Activated naive CD4-positive, alpha-beta T cell treated with anti-CD3 and anti-CD28 coated beads, Interleukin-2, amount 50 U/mL, for 72 hours (primary cell): ENCODE measurements at regions not wholly inside any gene's neighbourhood (a gene's known extent, or its start where the extent isn't known, plus 50 kb on each side); places are given as distances from the start of the nearest gene placed in this dataset.
"Not testable (repeated sequence)": the region's sequence is repeated elsewhere in the genome, so short reads cannot be mapped to it uniquely, and the experiment has no call there.

Source experiments
- ATAC-seq, 2 donors: fragments of 150-1000 bp; cut with Tn5 transposase; 2 replicates each; pipeline ENCODE4 v1.10.0; 2021; ENCODE audit warnings: mild to moderate bottlenecking in 2 of 2, moderate library complexity in 2 of 2
- DNase-seq, 2 donors: peaks; one replicate each; pipeline ENCODE4 v3.0.0; 2021 to 2022; ENCODE audit warnings: low spot score in 2 of 2
- H3K27ac Mint-ChIP-seq, 2 donors: one replicate each; pipeline ENCODE4 v1.8.0; 2022; ENCODE audit warnings: mild to moderate bottlenecking in 2 of 2, mixed read lengths in 2 of 2
- H3K36me3 Mint-ChIP-seq, 2 donors: one replicate each; pipeline ENCODE4 v1.8.0; 2022; ENCODE audit warnings: mixed read lengths in 2 of 2
- H3K9me3 Mint-ChIP-seq, 2 donors: one replicate each; pipeline ENCODE4 v1.8.0; 2022; ENCODE audit warnings: mixed read lengths in 2 of 2

DNA sequence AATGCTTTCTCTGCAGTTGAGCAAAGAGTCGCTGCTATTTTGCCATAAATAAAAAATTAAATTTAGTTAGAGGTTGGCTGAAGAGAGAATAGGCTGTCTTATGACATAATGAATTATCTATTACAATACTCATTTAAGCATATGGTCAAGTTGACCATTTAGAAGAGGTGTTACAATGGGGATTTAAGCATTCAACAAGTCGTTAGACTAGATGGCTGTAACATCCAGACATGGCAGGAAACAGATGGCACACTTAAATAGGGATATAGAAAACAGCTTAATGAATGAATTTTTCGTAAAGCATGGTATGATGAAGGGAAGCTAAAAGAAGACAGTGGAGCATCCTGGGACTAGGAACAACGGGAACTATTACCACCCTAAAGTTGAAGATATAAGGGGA is 160.3 kb upstream of the PTPRD start:
- H3K36me3 Mint-ChIP-seq: peaks cover 0 to 7% of the 10 kb centered on the region in 2 donors
- peaks cover 5 to 21% of the 10 kb centered on the region in 2 donors for H3K9me3 Mint-ChIP-seq
- H3K27ac Mint-ChIP-seq: no peak overlapping the region
- DNase-seq: no peak
- ATAC-seq: no peak

DNA sequence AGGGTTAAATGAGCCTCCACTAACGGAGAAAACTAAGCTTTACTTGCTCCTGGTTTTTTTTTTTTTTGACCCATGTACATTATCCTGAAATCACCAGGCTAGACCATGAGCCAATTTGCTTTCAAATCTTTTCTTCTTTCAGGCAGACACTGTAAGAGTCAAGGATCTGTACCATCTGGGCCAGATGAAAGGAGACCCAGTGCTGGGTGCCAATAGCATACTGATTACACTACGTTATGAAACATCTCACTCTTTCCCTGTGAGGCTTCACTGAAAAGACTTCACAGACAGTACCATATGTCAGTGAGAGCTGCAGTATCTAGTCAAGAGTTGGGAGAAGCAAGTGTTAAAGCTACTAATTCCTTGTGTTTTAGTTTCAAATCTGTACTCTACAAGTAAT is 161.2 kb upstream of the PTPRD start:
- Mint-ChIP-seq H3K36me3 (peaks cover 0 to 7% of the 10 kb centered on the region in 2 donors), H3K27ac (no peak overlapping the region), H3K9me3 (peaks cover 5 to 17% of the 10 kb centered on the region in 2 donors)
- ATAC-seq: no peak
- no peak for DNase-seq

DNA sequence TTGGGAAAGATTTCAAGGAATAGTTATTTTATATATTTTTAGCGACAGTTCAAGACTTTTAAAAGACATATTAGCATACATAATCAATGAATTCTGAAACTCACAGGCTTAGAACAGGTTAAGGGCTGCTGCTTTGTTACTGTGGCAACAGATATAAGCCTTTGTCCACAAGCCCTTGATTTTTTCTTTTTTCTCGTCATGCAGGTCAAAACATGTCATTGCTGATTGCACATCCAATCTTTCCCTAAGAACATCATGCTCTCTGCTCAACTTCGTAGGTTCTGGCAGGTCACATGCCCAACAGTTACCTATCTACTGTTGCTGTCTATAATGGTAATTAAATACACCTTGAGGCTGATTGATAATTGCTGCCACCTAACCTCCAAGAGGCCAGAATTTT is 172.5 kb upstream of the PTPRD start:
- H3K9me3 Mint-ChIP-seq: peaks cover 19 to 30% of the 10 kb centered on the region in 2 donors
- ATAC-seq: no peak
- no peak overlapping the region for H3K27ac Mint-ChIP-seq
- peaks cover 6 to 7% of the 10 kb centered on the region in 2 donors for H3K36me3 Mint-ChIP-seq
- DNase-seq: no peak

DNA sequence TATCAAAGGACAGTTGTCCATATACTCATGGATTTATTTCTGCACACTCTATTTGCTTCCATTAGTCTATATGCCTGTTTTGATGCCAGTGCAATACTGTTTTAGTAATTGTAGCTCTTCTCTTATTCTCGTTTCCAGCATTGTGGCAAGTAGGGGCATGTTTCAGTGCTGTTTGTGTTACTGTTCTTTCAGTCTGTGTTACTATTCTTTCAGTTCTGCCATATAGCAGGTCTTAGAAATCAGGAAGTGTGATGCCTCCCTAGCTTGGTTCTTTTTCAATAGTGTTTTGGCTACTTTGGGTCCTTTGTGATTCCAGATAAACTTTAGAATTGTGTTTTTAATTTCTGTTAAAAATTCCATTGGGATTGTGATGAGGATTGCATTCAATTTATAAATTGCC is 180.5 kb upstream of the PTPRD start:
- H3K9me3 Mint-ChIP-seq: peaks cover 33 to 36% of the 10 kb centered on the region in 2 donors
- ATAC-seq: no peak
- H3K27ac Mint-ChIP-seq: no peak overlapping the region
- H3K36me3 Mint-ChIP-seq: peaks cover 0 to 12% of the 10 kb centered on the region in 2 donors
- no peak for DNase-seq

DNA sequence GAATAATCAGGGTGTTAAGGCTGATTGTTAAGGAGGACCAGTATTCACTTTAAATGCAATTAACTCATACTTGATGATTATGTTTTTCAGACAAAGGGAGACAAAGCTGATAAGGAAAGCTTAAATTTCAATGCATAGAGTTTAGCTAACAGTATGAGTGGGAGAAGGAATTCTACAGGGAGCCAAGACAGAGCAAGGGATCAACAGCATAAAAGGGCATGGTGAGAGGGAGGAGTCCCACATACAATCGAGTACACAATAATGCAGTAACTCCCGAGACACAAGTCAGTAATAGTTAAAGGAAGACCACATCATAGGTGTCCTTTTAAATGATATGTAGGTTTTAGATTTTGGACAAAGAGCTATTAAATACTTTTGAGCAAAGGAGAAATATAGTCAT is 191.7 kb upstream of the PTPRD start:
- ATAC-seq: no peak
- Mint-ChIP-seq H3K27ac (no peak overlapping the region), H3K9me3 (peaks cover 11 to 25% of the 10 kb centered on the region in 2 donors), H3K36me3 (peaks cover 0 to 5% of the 10 kb centered on the region in 2 donors)
- no peak for DNase-seq

DNA sequence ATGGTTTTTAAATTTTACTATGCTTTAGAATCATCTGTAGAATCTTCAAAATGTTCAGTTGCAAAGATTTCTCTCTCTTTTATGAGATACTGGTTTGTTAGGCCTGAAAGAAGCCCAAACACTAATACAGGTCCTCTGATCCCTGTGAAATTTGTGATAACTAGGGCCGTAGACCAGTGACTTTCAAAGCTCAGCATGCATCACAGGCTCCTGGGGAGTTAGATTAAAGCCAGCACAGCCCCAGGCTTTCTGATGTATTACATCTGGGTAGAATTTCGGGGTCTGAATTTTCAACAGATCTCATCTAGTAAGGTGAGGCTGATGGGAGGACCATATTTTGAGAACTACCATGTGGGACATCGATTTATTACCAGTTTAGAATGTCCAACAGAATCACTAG is 194.1 kb upstream of the PTPRD start:
- ATAC-seq (no peak), DNase-seq (no peak)
- Mint-ChIP-seq H3K36me3 (peaks cover 0 to 5% of the 10 kb centered on the region in 2 donors), H3K9me3 (peaks cover 11 to 25% of the 10 kb centered on the region in 2 donors), H3K27ac (no peak overlapping the region)

DNA sequence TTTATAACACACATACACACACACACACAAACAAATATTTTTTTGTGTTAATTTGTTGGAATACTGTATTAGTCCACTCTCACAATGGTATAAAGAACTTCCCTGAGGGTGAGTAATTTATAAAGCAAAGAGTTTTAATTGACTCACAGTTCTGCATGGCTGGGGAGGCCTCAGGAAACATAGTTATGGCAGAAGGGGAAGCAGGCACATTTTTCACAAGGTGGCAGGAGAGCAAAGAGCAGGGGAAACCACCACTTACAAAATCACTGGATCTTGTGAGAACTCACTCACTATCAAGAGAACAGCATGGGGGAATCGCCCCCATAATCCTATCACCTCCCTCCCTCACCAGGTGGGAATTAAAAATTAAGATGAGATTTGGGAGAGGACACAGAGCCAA is 205.4 kb upstream of the PTPRD start:
- H3K27ac Mint-ChIP-seq: no peak overlapping the region
- ATAC-seq: no peak
- peaks cover 12 to 26% of the 10 kb centered on the region in 2 donors for H3K9me3 Mint-ChIP-seq

DNA sequence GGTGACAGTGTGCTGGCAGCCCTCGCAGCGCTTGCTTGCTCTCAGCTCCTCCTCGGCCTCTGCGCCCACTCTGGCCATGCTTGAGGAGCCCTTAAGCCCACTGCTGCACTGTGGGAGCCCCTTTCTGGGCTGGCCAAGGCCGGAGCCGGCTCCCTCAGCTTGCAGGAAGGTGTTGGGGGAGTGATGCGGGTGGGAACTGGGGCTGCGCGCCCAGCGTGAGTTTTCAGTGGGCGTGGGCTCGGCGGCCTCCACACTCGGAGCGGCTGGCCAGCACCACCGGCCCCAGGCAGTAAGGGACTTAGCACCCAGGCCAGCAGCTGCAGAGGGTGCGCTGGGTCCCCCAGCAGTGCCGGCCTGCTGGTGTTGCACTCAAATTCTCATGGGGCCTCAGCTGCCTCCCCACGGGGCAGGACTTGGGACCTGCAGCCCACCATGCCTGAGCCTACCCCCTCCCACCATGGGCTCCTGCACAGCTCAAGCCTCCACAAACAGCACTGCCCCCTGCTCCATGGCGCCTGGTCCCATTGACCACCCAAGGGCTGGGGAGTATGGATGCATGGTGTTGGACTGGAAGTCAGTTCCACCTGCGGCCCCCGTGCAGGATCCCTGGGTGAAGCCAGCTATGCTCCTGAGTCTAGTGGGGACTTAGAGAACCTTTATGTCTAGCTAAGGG is 223.1 kb upstream of the PTPRD start:
- peaks cover 12 to 22% of the 10 kb centered on the region in 2 donors for H3K9me3 Mint-ChIP-seq
- no peak for DNase-seq
- no peak overlapping the region for H3K27ac Mint-ChIP-seq
- no peaks in the 10 kb centered on the region for H3K36me3 Mint-ChIP-seq
- ATAC-seq: no peak

More for the DNA sequence above, 205.4 kb upstream of the PTPRD start:
- H3K36me3 Mint-ChIP-seq: peaks cover 0 to 6% of the 10 kb centered on the region in 2 donors
- DNase-seq: no peak

DNA sequence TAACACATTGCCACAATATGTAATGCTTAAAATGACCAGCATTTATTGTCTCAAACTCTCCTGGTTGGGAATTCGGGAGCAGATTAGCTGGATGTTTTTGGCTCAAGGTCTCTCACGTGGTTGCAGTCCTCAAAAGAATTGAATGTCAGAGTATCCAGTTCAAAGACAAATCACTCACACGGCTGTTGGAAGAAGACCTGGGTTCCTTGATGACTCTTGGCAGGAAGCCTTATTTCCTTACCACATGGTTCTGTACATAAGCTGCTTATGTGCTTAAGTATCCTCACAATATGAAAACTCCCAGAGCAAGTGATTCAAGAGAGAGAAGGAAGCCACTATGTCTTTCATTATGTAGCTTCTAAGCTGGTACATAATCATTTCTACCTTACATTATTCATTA is 230.3 kb upstream of the PTPRD start:
- ATAC-seq (no peak), DNase-seq (no peak)
- Mint-ChIP-seq H3K27ac (no peak overlapping the region), H3K36me3 (no peaks in the 10 kb centered on the region), H3K9me3 (peaks cover 0 to 10% of the 10 kb centered on the region in 2 donors)

DNA sequence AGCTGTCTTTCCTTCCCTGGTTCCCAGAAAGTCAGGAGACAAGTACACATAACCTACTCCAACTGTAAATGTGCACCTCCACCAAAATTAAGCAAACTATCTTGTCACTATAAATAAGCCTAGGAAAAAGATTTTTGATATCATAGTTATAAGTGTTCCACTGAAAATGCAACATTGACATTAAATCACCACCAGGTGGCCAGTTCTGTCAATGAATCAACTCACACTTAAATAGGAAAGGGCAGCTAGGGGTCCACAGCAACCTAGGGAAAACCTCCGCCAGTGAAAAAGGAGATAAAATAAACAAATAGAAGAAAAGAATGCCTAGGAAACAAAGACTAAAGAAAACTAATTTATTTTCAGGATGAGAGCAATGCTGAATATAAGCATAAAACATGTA is 243.0 kb upstream of the PTPRD start:
- Mint-ChIP-seq H3K36me3 (peaks cover 0 to 17% of the 10 kb centered on the region in 2 donors), H3K9me3 (peaks cover 20 to 22% of the 10 kb centered on the region in 2 donors), H3K27ac (no peak overlapping the region)
- ATAC-seq (no peak), DNase-seq (no peak)

DNA sequence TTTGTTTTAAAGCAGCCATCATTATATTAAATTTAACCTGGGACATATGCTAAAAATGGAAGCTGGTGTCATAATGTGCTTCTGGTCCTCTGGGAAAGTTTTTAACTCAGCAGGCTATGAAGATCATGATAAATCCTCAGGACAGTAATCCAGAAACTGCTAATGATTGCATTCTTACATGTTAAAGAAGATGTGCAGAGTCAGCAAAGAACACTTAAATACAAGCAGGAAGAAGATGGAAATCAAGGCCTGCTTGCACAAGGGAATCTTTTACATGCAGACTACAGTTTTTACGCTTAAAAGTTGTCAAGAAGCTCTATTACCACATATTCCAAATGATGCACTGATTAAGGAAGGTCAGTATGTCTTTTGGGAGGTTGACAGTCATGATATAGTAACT is 246.0 kb upstream of the PTPRD start:
- H3K9me3 Mint-ChIP-seq: peaks cover 20 to 30% of the 10 kb centered on the region in 2 donors
- peaks cover 0 to 17% of the 10 kb centered on the region in 2 donors for H3K36me3 Mint-ChIP-seq

DNA sequence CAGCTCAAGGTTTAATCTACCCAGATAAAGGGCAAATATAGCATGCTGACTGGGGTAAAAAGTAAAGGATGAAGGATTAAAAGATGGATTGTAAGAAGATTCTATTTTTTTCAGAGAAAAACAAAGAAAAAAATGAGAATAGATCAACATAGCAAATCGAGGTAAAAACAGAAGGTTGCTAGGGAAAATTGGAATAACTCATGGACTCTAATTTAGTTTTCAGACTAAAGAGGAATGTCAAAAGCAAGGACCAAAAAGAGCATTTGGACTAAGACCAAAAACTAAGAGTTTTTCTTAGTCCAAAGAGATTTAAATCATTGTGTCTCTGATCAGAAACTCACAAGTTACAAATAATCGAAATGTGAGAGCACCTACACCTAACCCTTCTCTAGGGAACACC is 250.7 kb upstream of the PTPRD start:
- no peak for DNase-seq
- ATAC-seq: no peak
- Mint-ChIP-seq H3K27ac (no peak overlapping the region), H3K9me3 (peaks cover 20 to 23% of the 10 kb centered on the region in 2 donors), H3K36me3 (peaks cover 0 to 5% of the 10 kb centered on the region in 2 donors)

More for the DNA sequence above, 246.0 kb upstream of the PTPRD start:
- ATAC-seq: no peak
- H3K27ac Mint-ChIP-seq: no peak overlapping the region
- DNase-seq: no peak

DNA sequence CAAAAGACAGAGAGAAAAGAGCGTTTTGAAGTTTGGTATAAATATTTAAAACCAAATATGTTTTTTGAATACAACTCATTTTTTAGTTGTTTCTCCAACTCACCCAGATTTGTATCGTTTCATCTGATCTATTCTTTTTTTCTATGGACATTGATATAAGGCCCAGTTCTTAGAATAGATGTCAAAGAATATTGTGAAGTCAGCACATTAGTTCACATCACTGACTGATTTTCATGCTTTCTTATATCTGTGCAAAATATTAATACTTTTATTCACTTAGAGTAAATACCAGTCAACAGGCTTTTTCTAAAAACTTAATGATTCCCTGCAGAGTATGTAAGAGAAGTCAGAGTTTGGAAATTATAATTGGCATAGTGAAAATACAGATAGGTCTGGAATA is 254.4 kb upstream of the PTPRD start:
- Mint-ChIP-seq H3K9me3 (peaks cover 20 to 35% of the 10 kb centered on the region in 2 donors), H3K27ac (no peak overlapping the region), H3K36me3 (peaks cover 0 to 5% of the 10 kb centered on the region in 2 donors)
- DNase-seq: no peak
- no peak for ATAC-seq

DNA sequence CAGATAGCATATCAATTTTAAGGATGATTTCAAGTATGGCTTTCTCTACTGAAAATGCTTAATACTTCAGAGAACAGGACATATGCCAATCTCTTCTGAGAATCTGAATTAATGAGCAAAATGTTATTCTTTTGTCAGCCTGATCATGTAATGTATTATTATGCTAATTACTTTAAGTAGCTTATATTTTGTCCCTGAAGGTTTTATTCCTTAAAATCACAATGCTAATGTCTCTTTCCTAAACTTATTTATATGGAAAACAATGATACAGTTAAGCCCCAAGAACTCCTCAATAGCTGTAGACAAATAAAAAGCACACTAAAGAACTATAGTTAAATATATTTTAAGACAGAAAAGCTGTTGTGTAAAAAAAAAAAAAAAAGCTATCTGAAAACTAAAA is 256.9 kb upstream of the PTPRD start:
- no peak for DNase-seq
- H3K27ac Mint-ChIP-seq: no peak overlapping the region
- peaks cover 14 to 23% of the 10 kb centered on the region in 2 donors for H3K9me3 Mint-ChIP-seq
- no peak for ATAC-seq
- peaks cover 0 to 11% of the 10 kb centered on the region in 2 donors for H3K36me3 Mint-ChIP-seq

DNA sequence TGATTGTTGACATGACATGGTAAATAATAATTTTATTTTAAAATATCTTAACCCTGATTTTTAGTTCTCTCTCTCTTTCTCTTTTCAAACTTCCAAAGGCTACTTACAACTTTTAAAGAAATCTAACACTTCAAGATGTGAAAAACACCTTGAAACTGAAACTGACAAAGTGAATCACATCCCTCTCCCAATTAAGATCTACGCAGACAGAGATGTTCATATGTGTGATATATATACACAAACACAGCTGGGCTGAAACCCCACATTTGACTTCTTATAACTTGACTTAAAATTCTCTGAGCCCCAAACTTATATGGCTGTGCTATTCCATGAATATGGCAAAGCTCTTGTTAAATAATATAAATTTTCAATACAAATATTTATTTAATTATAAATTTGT is 261.2 kb upstream of the PTPRD start:
- DNase-seq (no peak), ATAC-seq (no peak)
- Mint-ChIP-seq H3K9me3 (peaks cover 11 to 17% of the 10 kb centered on the region in 2 donors), H3K36me3 (peaks cover 0 to 9% of the 10 kb centered on the region in 2 donors), H3K27ac (no peak overlapping the region)

DNA sequence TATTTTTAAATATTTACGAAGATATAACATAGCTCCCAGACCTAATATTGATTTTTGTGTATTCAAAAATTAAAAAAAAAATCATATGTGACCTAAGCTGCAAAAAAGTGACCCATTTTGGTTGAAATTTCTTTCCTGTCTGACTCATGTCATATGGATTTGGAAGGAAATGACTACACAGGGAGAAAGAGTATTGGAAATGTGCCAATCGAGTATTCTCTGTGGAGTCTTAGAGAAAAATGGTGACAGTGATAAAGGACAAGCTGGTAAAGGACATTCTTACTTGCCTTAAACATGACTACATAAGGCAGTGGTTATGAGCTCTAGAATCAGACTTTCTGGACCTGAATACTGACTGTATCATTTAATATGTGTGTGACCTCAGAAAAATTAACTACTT is 262.9 kb upstream of the PTPRD start:
- H3K9me3 Mint-ChIP-seq: peaks cover 13 to 18% of the 10 kb centered on the region in 2 donors
- no peak for ATAC-seq
- no peak for DNase-seq
- no peak overlapping the region for H3K27ac Mint-ChIP-seq
- H3K36me3 Mint-ChIP-seq: peaks cover 0 to 14% of the 10 kb centered on the region in 2 donors

DNA sequence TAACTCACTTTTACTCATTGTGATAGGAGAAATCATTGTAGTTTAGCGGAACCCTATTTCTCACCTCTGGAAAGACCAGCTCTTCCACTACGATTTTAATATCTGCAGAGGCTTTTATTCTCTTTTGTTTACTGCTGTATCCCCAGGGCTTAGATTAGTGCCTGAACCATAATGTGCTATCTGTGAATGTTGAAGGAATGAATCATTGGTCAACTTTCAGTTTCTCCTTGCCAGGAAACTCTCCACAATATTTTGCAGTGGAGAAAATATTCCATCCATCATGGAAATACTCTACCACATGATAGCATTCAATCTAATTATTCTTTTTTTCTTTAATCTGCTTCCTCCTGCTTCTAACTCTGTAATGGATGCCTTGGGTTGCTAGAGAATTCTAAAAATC is 263.5 kb upstream of the PTPRD start:
- peaks cover 16 to 18% of the 10 kb centered on the region in 2 donors for H3K9me3 Mint-ChIP-seq
- ATAC-seq: no peak
- no peak for DNase-seq
- H3K27ac Mint-ChIP-seq: no peak overlapping the region
- peaks cover 0 to 14% of the 10 kb centered on the region in 2 donors for H3K36me3 Mint-ChIP-seq

DNA sequence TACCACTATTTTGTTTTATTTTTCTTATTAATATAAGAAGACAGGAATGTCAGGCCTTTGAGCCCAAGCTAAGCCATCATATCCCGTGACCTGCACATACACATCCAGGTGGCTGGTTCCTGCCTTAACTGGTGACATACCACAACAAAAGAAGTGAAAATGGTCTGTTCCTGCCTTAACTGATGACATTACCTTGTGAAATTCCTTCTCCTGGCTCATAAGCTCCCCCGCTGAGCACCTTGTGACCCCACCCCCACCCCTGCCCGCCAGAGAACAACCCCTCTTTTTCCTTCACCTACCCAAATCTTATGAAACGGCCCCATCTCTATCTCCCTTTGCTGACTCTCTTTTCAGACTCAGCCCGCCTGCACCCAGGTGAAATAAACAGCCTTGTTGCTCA is 277.5 kb upstream of the PTPRD start:
- DNase-seq, ATAC-seq, H3K27ac Mint-ChIP-seq: not testable (repeated sequence)
- peaks cover 13 to 15% of the 10 kb centered on the region in 2 donors for H3K36me3 Mint-ChIP-seq
- peaks cover 5 to 19% of the 10 kb centered on the region in 2 donors for H3K9me3 Mint-ChIP-seq
